Psoas muscle (tissue), 7 donors: ENCODE measurements at regions not wholly inside any gene's neighbourhood (a gene's known extent, or its start where the extent isn't known, plus 50 kb on each side); places are given as distances from the start of the nearest gene placed in this dataset.

Experiments used
- ATAC-seq, 4 donors: fragments of 200-7000 bp; cut with Tn5 transposase; one replicate each; pipeline ENCODE4 v1.9.1; 2020; ENCODE audit warnings: moderate library complexity in 3 of 4, mild to moderate bottlenecking in 2 of 4
- DNase-seq, 2 donors: peaks; one replicate each; pipeline ENCODE4 v3.0.0-alpha.2; 2020
- H3K27ac ChIP-seq: fragments of 200-600 bp; one replicate; pipeline ENCODE4 v1.8.0; 2022
- H3K27me3 ChIP-seq, 3 donors: fragments of 200-600 bp in 1 of 3; one replicate each; pipeline versions ENCODE4 v1.6.1 to v1.8.0; 2013 to 2022; ENCODE audit warnings: low read length in 2 of 3, mild to moderate bottlenecking in 2 of 3, moderate library complexity in 1 of 3; ENCODE audit not compliant: insufficient read depth in 3 of 3
- H3K36me3 ChIP-seq, 2 donors: fragments of 200-600 bp in 1 of 2; one replicate each; pipeline versions ENCODE4 v1.6.1 to v1.8.0; 2013 to 2022; ENCODE audit warnings: low read depth in 1 of 2, mild to moderate bottlenecking in 1 of 2, moderate library complexity in 1 of 2; ENCODE audit not compliant: insufficient read depth in 1 of 2
- H3K4me1 ChIP-seq: fragments of 200-600 bp; one replicate; pipeline ENCODE4 v1.8.0; 2022
- H3K4me3 ChIP-seq: fragments of 200-600 bp; one replicate; pipeline ENCODE4 v1.8.0; 2022; ENCODE audit warnings: mild to moderate bottlenecking
- H3K9me3 ChIP-seq: fragments of 200-600 bp; one replicate; pipeline ENCODE4 v1.8.0; 2022
- CTCF ChIP-seq: fragments of 200-600 bp; IDR thresholded peaks from one replicate; pipeline ENCODE4 v1.8.0; 2022; ENCODE audit warnings: antibody characterized with exemption
- WGBS, 3 donors: extraction: QIAGEN DNeasy Blood & Tissue Kit; methylation state at CpG; one replicate each; pipeline versions ENCODE4 v1.1.6 to v1.1.7; 2013; 5-methylcytosine and 5-hydroxymethylcytosine counted together
- intact Hi-C, 2 donors: fragments of 100-400 bp; cut with DNase I; formaldehyde crosslinking; loops; one replicate each; pipeline versions ENCODE4 v1.11.0 to v1.14.2; 2022
- donor health status: healthy with polysubstance abuse.
- donor health status: DM: no; HTN: no; CAD: no; lungs with moderate emphysema.
- donor health status: Bipolar disorder and iron deficiency.
- donor health status: healthy.
- donor health status: DM: yes; HTN: yes; CAD: no.
- donor health status: DM: no; HTN: no; CAD: no.
- donor health status: DM: yes; HTN: yes; CAD: no.

GRCh38 chr1:221291113-221291512, 411.9 kb downstream of the HLX start:
- Histone ChIP-seq H3K4me1 (no peaks in the 10 kb centered on the region), H3K9me3 (no peaks in the 10 kb centered on the region), H3K4me3 (no peak overlapping the region), H3K27ac (no peak overlapping the region), H3K27me3 (no peaks in the 10 kb centered on the region), H3K36me3 (no peaks in the 10 kb centered on the region)
- intact Hi-C loops: no loop called here
- no peak for TF ChIP-seq CTCF
- DNase-seq: no peak
- ATAC-seq: no peak
- WGBS, 3 donors: 62 to 78% (median 70%) methylated on average over 5 of the region's 5 CpGs

- intact Hi-C loops: no loop called here
- Histone ChIP-seq H3K36me3 (no peaks in the 10 kb centered on the region), H3K27me3 (no peaks in the 10 kb centered on the region), H3K27ac (no peak overlapping the region), H3K9me3 (no peaks in the 10 kb centered on the region), H3K4me1 (no peaks in the 10 kb centered on the region), H3K4me3 (no peak overlapping the region)
- WGBS, 3 donors: 85 to 91% (median 91%) methylated on average over 8 of the region's 8 CpGs
- no peak for TF ChIP-seq CTCF
- DNase-seq (no peak), ATAC-seq (no peak)
These were observed 413.4 kb downstream of the HLX start for GRCh38 chr1:221292652-221293051.

- no peaks in the 10 kb centered on the region for H3K4me1 ChIP-seq
- no peaks in the 10 kb centered on the region for H3K9me3 ChIP-seq
- no peaks in the 10 kb centered on the region for H3K27me3 ChIP-seq
- no peak overlapping the region for H3K27ac ChIP-seq
- no peak for TF ChIP-seq CTCF
- intact Hi-C loops: no loop called here
- no peak overlapping the region for H3K4me3 ChIP-seq
- WGBS, 3 donors: 92 to 96% (median 95%) methylated on average over 2 of the region's 2 CpGs
- DNase-seq (no peak), ATAC-seq (no peak)
- no peaks in the 10 kb centered on the region for H3K36me3 ChIP-seq
These were observed 415.0 kb downstream of the HLX start for GRCh38 chr1:221294242-221294641.

- no peak for ATAC-seq
These were observed 423.1 kb downstream of the HLX start for GRCh38 chr1:221302357-221302756.

More at GRCh38 chr1:221302357-221302756, 423.1 kb downstream of the HLX start:
- intact Hi-C loops: no loop called here
- no peak for DNase-seq
- WGBS, 3 donors: 68 to 81% (median 77%) methylated on average over 1 of the region's 1 CpG
- no peaks in the 10 kb centered on the region for H3K27me3 ChIP-seq
- H3K27ac ChIP-seq: no peak overlapping the region
- no peak for TF ChIP-seq CTCF
- no peak overlapping the region for H3K4me3 ChIP-seq
- H3K36me3 ChIP-seq: no peaks in the 10 kb centered on the region
- no peaks in the 10 kb centered on the region for H3K9me3 ChIP-seq
- H3K4me1 ChIP-seq: no peaks in the 10 kb centered on the region
